ENCODE measurements at regions not wholly inside any gene's neighbourhood (a gene's known extent, or its start where the extent isn't known, plus 50 kb on each side); places are given as distances from the start of the nearest gene placed in this dataset.

- no peak overlapping the region for H2AFZ ChIP-seq (ENCODE audit: low read length)
- no peak overlapping the region for H3K27ac ChIP-seq (ENCODE audit: low read length)
Observed at GRCh38 chr13:65914716-65915115, 1315.4 kb downstream of the PCDH9 start.

GRCh38 chr13:65913173-65913572 lies 1317.0 kb downstream of the PCDH9 start:
- no peak overlapping the region for H3K27ac ChIP-seq (ENCODE audit: low read length)
- no peak overlapping the region for H3K4me3 ChIP-seq (ENCODE audit: low read length)
- H2AFZ ChIP-seq (ENCODE audit: low read length) = no peak overlapping the region
- H3F3A ChIP-seq (ENCODE audit: insufficient read depth, low read length) = no peaks in the 10 kb centered on the region
- no peaks in the 10 kb centered on the region for H4K20me1 ChIP-seq (ENCODE audit: insufficient read depth, low read length)
- no peaks in the 10 kb centered on the region for H3K4me1 ChIP-seq (ENCODE audit: low read length)
- no peak for TF ChIP-seq CTCF (IDR thresholded peaks at IDR 0.05; ENCODE audit: low read length)
- H3K9me2 ChIP-seq (replicated peaks; ENCODE audit: insufficient read depth, low read length) = no peaks in the 10 kb centered on the region
- no peaks in the 10 kb centered on the region for H3K27me3 ChIP-seq (replicated peaks; ENCODE audit: insufficient read depth, low read length)
- H3K9ac ChIP-seq (ENCODE audit: low read length) = no peak overlapping the region
- no peaks in the 10 kb centered on the region for H3K36me3 ChIP-seq (replicated peaks; ENCODE audit: insufficient read depth, low read length)
- no peaks in the 10 kb centered on the region for H3K9me3 ChIP-seq (replicated peaks; ENCODE audit: insufficient read depth, low read length)
- DNase-seq = no peak
- no peak overlapping the region for H3K4me2 ChIP-seq (ENCODE audit: low read depth, low read length)
- H3K79me2 ChIP-seq (ENCODE audit: low read length) = no peaks in the 10 kb centered on the region

More at GRCh38 chr13:65914716-65915115, 1315.4 kb downstream of the PCDH9 start:
- H3K4me2 ChIP-seq (ENCODE audit: low read depth, low read length) = no peak overlapping the region
- H3K9me3 ChIP-seq (replicated peaks; ENCODE audit: insufficient read depth, low read length) = no peaks in the 10 kb centered on the region
- no peaks in the 10 kb centered on the region for H3K9me2 ChIP-seq (replicated peaks; ENCODE audit: insufficient read depth, low read length)
- no peaks in the 10 kb centered on the region for H3K36me3 ChIP-seq (replicated peaks; ENCODE audit: insufficient read depth, low read length)
- H3K4me3 ChIP-seq (ENCODE audit: low read length) = no peak overlapping the region
- no peak for DNase-seq
- H3K9ac ChIP-seq (ENCODE audit: low read length) = no peak overlapping the region
- no peaks in the 10 kb centered on the region for H3F3A ChIP-seq (ENCODE audit: insufficient read depth, low read length)
- no peaks in the 10 kb centered on the region for H3K4me1 ChIP-seq (ENCODE audit: low read length)
- H3K27me3 ChIP-seq (replicated peaks; ENCODE audit: insufficient read depth, low read length) = no peaks in the 10 kb centered on the region
- no peaks in the 10 kb centered on the region for H3K79me2 ChIP-seq (ENCODE audit: low read length)
- TF ChIP-seq CTCF (IDR thresholded peaks at IDR 0.05; ENCODE audit: low read length) (no peak), EZH2 (optimal IDR thresholded peaks at IDR 0.05; ENCODE audit: low read depth, low read length) (no peak), EZH2phosphoT487 (IDR thresholded peaks at IDR 0.05; ENCODE audit: low read length) (no peak)
- no peaks in the 10 kb centered on the region for H4K20me1 ChIP-seq (ENCODE audit: insufficient read depth, low read length)

- Histone ChIP-seq H3K27ac (ENCODE audit: low read length) (no peak overlapping the region), H4K20me1 (ENCODE audit: insufficient read depth, low read length) (no peaks in the 10 kb centered on the region), H3K36me3 (replicated peaks; ENCODE audit: insufficient read depth, low read length) (no peaks in the 10 kb centered on the region), H3K4me1 (ENCODE audit: low read length) (no peaks in the 10 kb centered on the region), H3K79me2 (ENCODE audit: low read length) (no peaks in the 10 kb centered on the region), H3K9me3 (replicated peaks; ENCODE audit: insufficient read depth, low read length) (no peaks in the 10 kb centered on the region), H3K4me3 (ENCODE audit: low read length) (no peak overlapping the region), H3K27me3 (replicated peaks; ENCODE audit: insufficient read depth, low read length) (no peaks in the 10 kb centered on the region), H3K4me2 (ENCODE audit: low read depth, low read length) (no peak overlapping the region), H3F3A (ENCODE audit: insufficient read depth, low read length) (no peaks in the 10 kb centered on the region), H3K9me2 (replicated peaks; ENCODE audit: insufficient read depth, low read length) (no peaks in the 10 kb centered on the region), H3K9ac (ENCODE audit: low read length) (no peak overlapping the region), H2AFZ (ENCODE audit: low read length) (no peak overlapping the region)
- no peak for DNase-seq
- TF ChIP-seq EZH2 (optimal IDR thresholded peaks at IDR 0.05; ENCODE audit: low read depth, low read length) (no peak), CTCF (IDR thresholded peaks at IDR 0.05; ENCODE audit: low read length) (no peak), EZH2phosphoT487 (IDR thresholded peaks at IDR 0.05; ENCODE audit: low read length) (no peak)
Observed at GRCh38 chr13:65912516-65912915, 1317.6 kb downstream of the PCDH9 start.

Data from MM.1S (cell line).